B cell (primary cell): ENCODE measurements at regions not wholly inside any gene's neighbourhood (a gene's known extent, or its start where the extent isn't known, plus 50 kb on each side); places are given as distances from the start of the nearest gene placed in this dataset.

Source experiments
- CTCF ChIP-seq: fragments of 200-600 bp; IDR thresholded peaks from one replicate; pipeline ENCODE4 v1.8.0; 2022; ENCODE audit warnings: antibody characterized with exemption, mild to moderate bottlenecking
- EZH2 ChIP-seq: IDR thresholded peaks from 2 replicates; pipeline ENCODE4 v1.6.1; 2012; ENCODE audit warnings: borderline replicate concordance, low read depth, mild to moderate bottlenecking, moderate library complexity, low read length; ENCODE audit not compliant: insufficient read depth, poor library complexity, severe bottlenecking

GRCh38 chr2:116264872-116265271, 1549.6 kb upstream of the DDX18 start:
- TF ChIP-seq CTCF = no peak
- TF ChIP-seq EZH2 = no peak
